ENCODE measurements at regions not wholly inside any gene's neighbourhood (a gene's known extent, or its start where the extent isn't known, plus 50 kb on each side); places are given as distances from the start of the nearest gene placed in this dataset.

GRCh38 chr2:226618875-226619605 lies 180.6 kb downstream of the IRS1 start:
- DNase-seq, result no peak

- DNase-seq, result no peak
Observed at GRCh38 chr2:226618544-226618874, 181.1 kb downstream of the IRS1 start.

GRCh38 chr2:226615891-226616290 lies 183.7 kb downstream of the IRS1 start:
- no peak for DNase-seq

DNA sequence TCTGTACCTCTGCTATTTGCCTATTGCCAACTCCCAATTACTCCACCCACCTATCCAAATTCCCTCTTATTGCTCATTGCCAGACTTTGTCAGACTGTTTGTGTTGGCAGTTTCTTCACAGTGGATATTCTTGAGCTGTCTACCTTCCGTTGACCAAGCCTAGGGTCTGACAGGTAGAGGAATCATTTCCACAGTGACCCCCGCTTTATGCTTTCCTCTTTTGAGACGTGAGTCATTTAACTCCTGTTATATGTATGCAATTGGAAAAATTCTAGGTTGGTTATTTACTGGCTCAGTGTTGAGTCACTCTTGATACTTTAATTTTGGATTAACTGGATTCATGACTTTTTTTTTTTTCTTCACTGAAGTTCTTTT lies 187.7 kb downstream of the IRS1 start:
- DNase-seq, result no peak

GRCh38 chr2:226611196-226611943 lies 188.2 kb downstream of the IRS1 start:
- DNase-seq, result no peak

DNA sequence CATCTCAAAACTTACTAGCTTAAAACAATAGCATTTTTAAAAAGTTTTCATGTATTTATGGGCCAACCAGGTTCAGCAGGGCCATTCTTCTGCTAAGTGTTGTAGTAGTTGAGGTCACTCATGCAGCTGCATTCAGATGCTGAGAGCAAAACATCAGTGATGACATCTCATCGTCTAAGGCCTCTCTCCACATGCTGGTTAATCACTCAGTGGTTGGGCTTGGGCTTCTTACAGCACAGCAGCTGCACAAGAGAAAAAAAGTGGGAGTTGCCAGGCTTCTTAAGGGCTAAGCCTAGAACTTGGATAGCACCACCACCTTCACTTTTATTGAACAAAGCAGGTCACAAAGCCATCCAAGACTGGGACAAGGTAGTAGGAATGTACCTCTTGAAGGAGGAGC lies 190.3 kb downstream of the IRS1 start:
- DNase-seq, result no peak

- DNase-seq, result no peak
Observed at GRCh38 chr2:226608451-226608850, 191.2 kb downstream of the IRS1 start.

DNA sequence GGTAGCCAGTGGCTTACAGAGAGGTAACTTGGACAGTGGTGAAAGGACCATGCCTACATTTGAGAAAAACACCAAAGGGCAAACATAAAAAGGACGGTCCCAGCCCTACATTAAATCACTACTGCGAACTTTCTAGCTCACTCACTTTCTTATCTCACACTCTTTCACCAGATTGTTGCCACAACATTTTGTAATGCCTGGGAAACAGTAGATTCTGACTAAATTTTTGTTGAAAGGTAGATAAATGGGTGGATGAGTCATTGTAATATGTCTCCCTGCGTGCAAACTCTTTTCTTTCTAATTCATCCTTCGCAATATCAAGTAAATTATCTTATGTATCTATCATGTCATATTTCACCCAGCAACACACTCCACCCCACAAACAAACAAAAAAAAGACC lies 192.2 kb downstream of the IRS1 start:
- no peak for DNase-seq

- DNase-seq, result no peak
Observed at GRCh38 chr2:226605642-226606041, 194.0 kb downstream of the IRS1 start.

DNA sequence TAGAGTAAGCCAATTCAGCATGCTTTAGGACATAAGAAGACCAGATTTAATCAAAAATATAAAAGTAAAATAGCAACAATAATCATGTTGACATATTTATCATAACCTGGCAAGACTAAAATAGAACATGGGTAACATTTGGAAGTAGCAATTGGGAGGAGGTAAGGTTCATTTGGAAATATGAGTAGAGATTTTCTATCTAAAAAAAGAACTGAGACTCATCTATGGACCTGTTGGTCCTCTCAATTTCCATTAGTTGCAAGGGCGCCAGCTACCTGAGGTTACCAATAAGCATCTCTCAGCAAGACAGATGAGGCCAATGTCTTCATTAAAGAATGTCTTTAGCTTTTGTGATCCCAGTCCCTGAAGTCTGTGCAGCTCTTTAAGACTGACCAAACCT lies 196.0 kb downstream of the IRS1 start:
- DNase-seq, result no peak

DNA sequence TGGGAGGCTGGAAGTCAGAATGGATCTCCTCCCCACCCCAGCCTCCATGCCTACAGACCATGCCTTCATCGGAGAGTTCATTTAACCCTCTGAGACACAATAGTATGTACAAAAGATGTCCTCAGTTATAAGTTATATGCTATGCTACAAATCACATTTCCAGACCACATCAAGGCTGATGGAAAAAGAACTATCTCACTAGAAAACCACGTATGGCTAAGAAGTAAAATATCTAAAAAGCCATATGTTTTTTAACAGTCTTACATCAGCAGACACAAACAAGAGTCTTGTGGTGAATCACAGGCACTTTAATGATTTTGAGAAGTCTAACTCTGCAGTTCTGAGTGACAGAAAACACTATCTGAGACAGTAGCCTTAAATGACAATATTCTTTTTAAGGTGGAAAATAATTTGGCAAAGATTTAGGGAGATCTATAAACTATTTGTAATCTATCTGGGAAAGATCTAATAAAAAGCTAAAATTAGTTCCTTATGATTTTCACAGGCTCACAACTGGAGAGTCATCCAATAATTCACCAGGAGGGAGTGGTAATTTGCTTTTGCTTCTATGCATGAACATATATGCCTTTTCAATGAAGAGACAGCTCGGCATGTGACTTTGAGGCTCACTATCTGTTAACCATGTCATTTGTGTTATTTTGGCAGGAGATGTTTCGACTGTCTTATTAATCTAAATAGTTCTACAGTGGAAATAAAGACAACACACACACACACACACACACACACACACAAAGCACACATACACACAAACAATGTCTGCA lies 197.5 kb downstream of the IRS1 start:
- DNase-seq, result no peak

- no peak for DNase-seq
Observed at GRCh38 chr2:226600802-226601201, 198.8 kb downstream of the IRS1 start.

DNA sequence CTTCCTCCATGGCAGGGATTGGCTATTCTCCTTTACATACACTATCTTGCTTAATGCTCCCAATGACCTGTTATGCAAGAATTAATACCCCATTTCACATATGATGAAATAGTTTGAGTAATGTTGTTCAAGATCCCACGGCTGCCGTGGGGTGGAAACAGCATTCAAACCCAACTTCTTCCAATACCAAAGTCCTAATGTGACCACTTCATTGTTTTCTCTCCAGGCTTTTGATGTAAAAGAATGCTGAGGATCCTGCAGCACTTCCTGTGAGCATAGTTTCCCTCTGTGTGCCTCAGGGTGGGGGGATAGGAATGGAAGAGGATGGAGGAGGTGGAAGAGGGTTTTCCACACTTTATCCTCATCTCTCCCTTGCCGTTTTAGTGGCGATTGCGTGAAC lies 199.4 kb downstream of the IRS1 start:
- DNase-seq, result no peak

- DNase-seq, result no peak
Observed at GRCh38 chr2:226589043-226589442, 210.6 kb downstream of the IRS1 start.

DNA sequence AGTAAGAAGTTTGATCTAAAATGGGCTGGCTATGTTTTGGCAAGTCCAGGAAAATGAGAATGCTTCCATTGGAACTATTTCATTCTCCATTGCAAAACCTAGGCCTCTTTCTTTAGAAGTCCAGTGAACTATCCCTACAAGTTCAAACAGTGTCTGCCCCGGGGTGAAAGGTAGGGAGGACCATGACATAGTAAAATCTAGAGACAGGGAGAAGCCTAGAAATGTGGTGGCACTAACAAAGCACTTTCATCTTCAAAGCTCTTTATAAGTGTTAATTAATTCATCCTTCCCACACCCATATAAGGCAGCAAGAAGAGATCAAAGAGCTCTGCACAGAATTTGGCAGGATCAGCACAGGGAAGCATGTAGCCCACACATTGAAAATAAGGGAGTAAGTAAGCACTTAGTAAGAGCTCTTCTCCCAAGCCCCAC lies 214.5 kb downstream of the IRS1 start:
- DNase-seq, result no peak

DNA sequence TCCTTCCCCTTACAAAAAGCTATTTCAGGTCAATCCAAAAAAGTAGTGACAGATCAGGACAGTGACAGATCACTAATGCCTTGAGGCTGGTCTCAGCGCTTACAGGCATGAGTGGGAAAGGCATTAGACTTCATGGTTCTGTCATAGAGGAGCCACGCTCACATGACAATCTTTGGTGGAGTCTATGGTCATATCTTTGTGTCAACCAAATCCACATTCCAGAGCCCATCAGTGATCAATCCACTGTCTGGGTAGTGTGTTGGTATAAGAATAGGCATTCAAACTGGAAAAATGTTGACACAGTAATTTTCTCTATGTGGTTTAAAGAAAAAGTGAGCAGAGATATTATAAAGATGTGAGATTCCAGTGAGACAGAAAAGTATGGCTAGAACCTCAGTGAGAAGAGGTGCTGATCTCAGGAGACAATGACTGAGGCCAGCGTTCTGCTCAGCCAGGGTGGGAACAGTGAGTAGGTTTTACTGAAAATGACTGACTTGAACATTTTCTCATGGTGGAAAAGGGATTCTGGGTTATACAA lies 215.0 kb downstream of the IRS1 start:
- no peak for DNase-seq

DNA sequence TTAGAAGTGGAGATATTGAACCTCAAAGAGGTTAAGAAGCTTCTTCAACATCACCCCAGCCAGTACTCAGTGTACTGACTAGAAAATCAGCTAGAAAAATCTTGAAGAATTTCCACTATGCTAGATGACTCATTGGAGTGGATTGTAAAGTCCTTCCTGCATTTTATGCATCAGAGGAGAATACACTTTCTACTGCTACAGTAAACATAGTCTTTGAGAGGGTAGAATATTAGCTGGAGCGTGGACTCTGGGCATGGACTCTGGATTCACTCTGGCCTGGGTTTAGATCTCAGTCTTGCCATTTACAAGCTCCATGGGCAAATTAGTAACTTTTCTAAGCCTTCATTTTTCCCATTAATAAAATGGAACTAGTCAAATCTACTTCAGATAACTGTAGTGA lies 215.9 kb downstream of the IRS1 start:
- no peak for DNase-seq

GRCh38 chr2:226581661-226582060 lies 218.0 kb downstream of the IRS1 start:
- DNase-seq, result no peak

DNA sequence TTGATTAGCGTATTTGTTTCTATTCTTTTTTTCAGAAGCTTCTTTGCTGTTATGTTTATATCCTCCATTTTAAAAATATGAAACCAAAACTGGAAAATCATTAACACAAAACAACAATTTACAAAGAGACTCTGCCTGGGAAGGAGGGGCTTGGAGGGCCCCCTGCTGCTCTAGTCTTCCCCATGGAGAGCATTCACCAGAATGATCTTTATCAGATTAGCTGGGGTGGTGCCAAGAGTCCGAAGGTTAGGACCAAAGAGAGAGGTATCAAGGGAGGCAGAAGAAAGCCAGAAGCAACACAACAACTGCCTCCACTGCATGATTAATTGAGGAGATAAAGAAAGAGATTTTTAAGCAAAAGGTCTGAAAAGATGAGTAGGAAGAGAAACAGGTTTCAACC lies 218.6 kb downstream of the IRS1 start:
- DNase-seq, result no peak

DNA sequence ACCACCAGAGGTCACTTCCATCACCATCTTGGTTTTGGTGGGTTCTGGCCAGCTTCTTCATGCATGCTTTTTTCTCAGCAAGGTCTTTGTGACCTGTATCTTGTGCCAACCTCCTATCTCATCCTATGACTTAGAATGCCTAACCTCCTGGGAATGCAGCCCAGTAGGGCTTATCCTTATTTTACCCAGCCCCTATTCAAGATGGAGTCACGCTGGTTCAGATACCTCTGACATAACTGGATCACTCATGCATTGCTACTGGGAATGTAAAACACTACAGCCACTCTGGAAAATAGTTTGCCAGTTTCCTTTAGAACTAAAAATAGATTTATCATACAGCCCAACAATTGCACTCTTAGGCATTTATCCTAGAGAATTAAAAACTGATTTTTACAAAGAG lies 219.2 kb downstream of the IRS1 start:
- no peak for DNase-seq

DNA sequence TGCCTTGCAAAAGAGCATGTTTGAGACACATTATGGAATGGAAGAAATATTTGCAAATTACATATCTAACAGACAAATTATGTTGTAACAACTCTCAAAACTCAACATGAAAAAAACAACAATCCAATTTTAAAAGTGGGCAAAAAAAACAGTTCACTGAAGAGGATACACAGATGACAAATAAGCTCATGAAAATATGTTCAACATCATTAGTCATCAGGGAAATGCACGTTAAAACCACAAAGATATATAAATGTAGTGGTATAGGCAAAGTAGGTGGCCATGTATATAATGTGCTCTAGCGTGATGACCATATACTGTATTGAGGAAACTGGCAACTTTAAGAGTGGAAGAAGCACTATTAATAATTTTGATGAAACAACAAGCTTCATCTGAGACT lies 220.1 kb downstream of the IRS1 start:
- DNase-seq, result no peak

DNA sequence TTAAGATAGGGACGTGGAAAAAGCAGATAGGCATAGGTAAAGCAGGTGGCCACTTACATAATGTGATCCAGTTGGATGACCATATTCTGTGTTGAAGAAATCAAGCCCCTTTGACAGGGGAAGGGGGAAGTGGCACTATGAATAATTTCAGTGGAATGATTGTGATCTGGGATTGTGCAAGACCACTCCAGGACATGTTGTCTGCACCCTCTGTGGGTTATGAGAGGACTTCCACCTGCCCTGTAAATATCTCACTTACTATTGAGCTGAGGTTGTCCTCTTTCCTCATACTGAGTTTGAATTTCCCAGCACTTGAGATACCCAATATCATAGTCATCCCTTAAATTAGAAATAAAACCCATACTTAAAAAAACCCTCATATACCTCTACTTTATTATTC lies 220.7 kb downstream of the IRS1 start:
- no peak for DNase-seq

DNA sequence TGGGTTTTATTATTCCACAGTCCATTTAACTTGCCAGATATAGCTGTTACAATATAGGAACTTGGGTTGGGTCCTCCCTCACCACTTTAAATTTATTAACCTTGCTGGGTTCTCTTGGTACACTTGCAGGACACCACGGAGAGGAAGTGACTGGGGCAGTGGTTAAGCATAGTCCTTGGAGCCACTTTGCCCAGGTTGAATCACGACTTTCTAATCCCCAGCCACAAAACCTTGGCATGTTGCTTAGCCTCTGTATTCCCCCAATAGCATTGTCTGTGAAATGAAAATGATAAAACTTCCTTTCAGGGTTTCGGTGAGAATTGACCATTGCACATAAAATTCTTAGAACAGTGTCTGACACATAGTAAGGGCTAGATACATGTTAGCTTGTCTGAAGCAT lies 221.2 kb downstream of the IRS1 start:
- no peak for DNase-seq

DNA sequence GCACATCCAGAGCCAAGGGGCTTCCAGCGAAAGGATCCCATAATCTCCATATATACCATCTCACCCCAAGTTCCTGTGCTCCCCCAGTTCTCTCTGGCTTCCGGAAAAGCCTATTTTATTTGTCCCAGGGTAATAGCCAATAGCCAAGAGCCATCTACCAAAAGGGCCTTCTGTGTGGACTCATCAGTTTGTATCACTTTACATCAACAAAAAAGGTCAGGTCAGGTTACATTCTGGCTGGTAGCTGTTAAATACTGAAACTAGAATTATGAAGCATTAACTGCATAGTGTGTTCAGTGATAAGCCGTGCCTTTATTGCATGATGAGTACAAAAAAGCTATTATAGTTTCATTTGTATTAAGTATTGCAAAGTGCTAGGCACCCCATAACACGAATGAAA lies 223.7 kb downstream of the IRS1 start:
- no peak for DNase-seq

Data from GDM1 (cell line).